Stimulated activated CD4-positive, alpha-beta T cell treated with anti-CD3 and anti-CD28 coated beads, Interleukin-1b, Interleukin-23, amount 100 ng/mL, for 24 hours (primary cell): ENCODE measurements at regions not wholly inside any gene's neighbourhood (a gene's known extent, or its start where the extent isn't known, plus 50 kb on each side); places are given as distances from the start of the nearest gene placed in this dataset.

Experiments
- DNase-seq, 4 experiments: peaks; one replicate each; pipeline ENCODE4 v3.0.0-alpha.2; 2020; ENCODE audit warnings: low read depth in 4 of 4, low spot score in 1 of 4

DNA sequence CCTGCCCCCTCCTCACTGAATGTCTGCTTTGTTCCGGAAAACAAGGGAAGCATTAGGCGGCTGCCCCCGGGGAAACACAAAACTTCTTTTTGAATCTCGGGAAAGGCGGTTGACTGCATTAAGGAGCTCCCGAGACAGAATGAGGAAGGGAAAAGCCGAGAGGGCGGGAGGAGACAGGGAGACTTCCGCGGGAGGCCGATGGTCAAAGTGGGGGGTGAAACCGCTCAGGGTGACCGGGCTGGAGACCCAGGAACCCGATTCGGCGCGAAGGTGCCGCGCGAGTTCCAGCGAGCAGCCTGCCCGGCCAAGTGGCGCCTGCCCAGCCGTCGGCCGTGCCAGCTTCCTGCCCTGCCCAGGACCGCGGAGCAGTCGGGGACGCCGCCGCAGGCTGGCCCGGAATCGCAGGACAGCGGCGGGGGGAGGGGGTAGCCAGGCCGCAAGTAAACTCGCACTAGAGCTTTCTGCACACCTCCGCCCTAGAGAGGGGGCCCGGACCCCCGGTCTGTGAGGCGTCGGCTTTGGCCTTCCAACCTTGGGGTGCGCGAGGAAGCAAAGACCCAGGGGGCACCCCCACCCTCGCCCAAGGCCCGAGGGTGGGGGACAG lies 55.1 kb upstream of the BCOR start:
- no peak for DNase-seq

DNA sequence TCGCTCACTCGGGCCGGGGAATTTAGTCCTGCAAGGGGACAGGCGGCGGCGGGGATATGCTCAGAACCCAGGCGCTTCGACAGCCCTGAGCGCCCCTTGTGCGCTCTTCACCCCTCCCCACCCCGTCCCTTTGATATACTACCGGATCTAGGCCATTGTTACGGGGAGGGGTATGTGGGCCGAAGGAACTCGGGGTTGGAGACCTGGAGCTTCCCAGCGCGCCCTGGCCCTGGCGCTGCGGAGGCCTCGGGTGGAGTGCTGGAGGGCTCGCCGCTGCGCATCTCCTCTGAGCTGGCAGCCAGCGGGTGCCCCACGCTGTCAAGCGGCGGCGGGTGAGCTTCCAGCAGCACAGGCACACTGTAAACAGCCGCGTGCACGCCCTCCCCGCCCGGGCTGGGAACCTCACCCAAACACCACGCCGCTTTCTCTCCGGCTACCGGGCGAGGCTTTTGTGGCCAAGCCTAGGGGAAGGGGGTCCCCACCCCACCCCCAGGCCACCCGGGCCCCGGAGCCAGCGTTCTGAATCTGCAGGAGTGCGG lies 54.5 kb upstream of the BCOR start:
- DNase-seq = no peak

DNA sequence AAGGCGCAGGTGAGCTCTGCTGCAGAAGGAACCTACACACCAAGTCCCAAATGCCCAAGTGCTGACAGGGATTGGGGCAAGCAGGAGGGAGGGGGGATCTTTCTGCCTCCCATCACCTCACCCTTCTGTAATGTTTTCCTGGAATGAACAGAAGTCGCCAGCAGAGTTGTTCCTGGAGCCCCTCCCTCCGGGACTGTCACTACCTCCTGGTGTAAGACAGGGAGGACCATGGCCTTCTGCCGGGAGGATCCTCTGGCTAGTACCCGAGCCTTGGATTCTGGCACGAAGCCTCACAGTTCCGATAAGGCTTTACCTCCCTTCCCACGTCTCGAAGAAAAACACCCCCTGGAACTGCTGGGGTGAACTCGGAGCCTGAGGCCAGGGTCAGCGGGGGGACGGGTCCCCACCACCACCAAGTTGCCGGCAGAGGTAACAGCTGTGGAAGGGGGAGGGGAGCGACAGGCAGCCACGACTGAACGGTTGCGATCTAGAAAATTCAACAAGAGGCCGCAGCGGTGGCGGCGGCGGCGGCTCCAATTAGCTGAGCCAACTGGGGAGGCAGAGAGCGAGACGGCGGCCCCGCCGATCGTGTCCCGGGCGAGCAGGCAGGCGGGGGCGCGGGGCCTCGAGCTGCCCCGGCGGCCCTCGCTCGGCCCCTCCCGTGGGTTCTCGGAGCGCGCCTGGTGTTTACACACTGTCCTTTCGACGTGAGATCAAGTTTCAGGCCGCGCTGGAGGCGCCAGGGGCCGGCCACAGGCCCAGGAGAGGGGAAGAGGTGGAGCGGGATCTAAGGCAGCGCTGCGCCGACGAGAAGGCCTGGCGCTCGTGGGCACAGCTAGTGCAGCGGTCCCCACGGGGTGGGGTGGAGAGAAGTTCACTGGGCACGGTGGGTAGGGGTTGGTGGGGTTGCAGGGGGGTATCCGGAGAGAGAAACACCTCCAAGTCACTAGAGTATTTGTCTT lies 53.7 kb upstream of the BCOR start:
- no peak for DNase-seq

DNA sequence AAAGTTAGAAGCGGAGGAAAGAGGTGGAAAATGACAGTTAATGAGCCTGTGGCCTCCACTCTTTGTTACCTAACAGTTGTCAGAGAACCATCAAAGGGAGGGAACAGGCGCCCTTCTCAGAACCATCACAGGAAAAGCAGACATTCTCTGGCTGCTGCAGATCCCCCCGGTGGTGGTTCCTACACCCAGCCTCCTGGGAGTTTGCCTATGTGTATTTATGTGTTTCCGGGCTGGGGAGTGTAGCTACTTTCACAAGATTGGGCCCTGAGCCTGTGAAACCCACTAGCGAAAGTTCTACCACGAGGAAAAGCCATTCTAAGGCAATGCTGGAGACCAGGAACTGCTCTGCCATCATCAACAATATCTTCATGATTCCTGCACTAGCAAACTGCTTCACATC lies 52.7 kb upstream of the BCOR start:
- no peak for DNase-seq

- DNase-seq = no peak
These were observed 51.8 kb upstream of the BCOR start for GRCh38 chrX:40149286-40150175.

DNA sequence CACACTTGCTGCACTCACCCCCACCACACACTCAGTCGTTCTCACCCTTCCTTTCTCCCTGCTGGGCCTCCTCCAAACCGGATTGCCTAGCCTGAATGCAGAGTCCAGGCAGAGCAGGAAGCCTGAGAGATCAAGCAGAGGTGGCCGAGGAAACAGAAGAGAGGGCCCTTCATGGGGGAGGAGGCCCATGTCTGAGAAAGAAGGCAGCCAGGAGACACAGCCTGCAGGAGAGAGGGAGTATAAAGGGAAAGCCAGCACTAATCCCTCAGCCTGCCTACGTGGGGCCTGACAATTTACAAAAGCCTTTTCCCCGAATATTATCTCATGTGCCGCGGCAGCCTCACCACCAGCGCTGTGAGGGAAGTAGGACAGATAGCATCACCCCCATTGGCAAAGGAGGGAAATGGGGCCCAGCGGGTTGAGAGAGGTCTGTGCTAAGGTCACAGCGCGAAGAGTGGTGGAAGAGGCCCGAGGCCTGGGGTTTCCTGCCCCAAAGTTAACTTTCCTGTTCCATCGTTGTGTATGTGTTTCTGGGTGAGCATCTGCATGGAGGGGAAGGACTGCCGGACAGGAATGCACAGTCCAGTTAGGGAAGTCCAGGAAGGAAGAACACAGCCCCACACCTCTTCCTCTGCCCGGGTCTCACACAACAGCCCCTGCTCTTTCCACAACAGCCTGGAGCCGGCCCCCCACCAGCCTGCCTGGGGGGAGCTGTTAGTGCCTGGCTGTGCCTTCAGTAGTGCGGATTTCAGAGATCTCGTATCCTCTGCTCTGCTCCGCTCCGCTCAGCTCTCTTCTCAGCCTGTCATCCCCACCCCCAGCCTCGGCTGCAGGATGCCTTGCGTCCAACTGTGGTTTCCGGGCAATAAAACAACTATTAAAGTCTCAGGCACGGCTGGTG lies 50.9 kb upstream of the BCOR start:
- DNase-seq = no peak

- DNase-seq = no peak
These were observed 50.2 kb upstream of the BCOR start for GRCh38 chrX:40147971-40148370.
